ENCODE measurements at regions not wholly inside any gene's neighbourhood (a gene's known extent, or its start where the extent isn't known, plus 50 kb on each side); places are given as distances from the start of the nearest gene placed in this dataset.

DNA sequence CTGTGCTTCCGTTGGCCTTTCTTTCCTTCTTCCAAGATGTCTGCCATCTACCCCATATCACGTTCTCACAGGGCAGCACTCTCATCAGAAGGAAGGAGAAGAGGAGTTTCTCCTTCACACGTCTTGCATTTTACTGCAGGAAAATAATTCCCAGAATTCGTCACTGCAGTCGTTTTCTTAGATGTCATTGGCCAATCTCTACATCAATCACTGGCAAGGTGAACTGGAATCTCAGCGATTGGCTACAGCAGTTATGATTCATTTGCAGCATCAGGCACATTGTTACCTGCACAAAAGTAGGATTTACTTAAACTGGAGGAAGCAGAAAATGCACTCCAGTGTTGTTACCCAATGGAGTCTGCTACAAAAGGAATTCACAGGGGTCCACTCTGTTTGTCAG lies 277.2 kb upstream of the RBFOX1 start:
- TF ChIP-seq POLR2AphosphoS5 (IDR thresholded peaks at IDR 0.05) (no peak), POLR2A (IDR thresholded peaks at IDR 0.05) (no peak)
- TF ChIP-seq, protein P1, sequence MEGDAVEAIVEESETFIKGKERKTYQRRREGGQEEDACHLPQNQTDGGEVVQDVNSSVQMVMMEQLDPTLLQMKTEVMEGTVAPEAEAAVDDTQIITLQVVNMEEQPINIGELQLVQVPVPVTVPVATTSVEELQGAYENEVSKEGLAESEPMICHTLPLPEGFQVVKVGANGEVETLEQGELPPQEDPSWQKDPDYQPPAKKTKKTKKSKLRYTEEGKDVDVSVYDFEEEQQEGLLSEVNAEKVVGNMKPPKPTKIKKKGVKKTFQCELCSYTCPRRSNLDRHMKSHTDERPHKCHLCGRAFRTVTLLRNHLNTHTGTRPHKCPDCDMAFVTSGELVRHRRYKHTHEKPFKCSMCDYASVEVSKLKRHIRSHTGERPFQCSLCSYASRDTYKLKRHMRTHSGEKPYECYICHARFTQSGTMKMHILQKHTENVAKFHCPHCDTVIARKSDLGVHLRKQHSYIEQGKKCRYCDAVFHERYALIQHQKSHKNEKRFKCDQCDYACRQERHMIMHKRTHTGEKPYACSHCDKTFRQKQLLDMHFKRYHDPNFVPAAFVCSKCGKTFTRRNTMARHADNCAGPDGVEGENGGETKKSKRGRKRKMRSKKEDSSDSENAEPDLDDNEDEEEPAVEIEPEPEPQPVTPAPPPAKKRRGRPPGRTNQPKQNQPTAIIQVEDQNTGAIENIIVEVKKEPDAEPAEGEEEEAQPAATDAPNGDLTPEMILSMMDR (IDR thresholded peaks at IDR 0.05) = no peak

All from breast epithelium (tissue), 3 donors.